BE2C (cell line): ENCODE measurements at regions not wholly inside any gene's neighbourhood (a gene's known extent, or its start where the extent isn't known, plus 50 kb on each side); places are given as distances from the start of the nearest gene placed in this dataset.

Source experiments
- DNase-seq: peaks from one replicate; pipeline ENCODE4 v3.0.0-alpha.2; 2020
- H3K27me3 ChIP-seq: fragments of 250-450 bp; sonication (Bioruptor Pico); 2 replicates; pipeline ENCODE4 v1.5.1; 2020; ENCODE audit warnings: mild to moderate bottlenecking
- H3K36me3 ChIP-seq: fragments of 250-450 bp; sonication (Bioruptor Pico); 2 replicates; pipeline ENCODE4 v1.5.1; 2020; ENCODE audit warnings: mild to moderate bottlenecking
- H3K4me1 ChIP-seq: fragments of 250-450 bp; sonication (Bioruptor Pico); 2 replicates; pipeline ENCODE4 v1.5.1; 2020
- H3K4me3 ChIP-seq: 2 replicates; pipeline ENCODE4 v1.5.1; 2011; ENCODE audit warnings: low read depth, low read length
- H3K9me3 ChIP-seq: fragments of 250-450 bp; sonication (Bioruptor Pico); 2 replicates; pipeline ENCODE4 v1.5.1; 2020
- TF ChIP-seq, protein P1 (sequence below): IDR thresholded peaks from 2 replicates; pipeline ENCODE4 v1.5.1; 2012; ENCODE audit warnings: mild to moderate bottlenecking, low read depth, low read length

DNA sequence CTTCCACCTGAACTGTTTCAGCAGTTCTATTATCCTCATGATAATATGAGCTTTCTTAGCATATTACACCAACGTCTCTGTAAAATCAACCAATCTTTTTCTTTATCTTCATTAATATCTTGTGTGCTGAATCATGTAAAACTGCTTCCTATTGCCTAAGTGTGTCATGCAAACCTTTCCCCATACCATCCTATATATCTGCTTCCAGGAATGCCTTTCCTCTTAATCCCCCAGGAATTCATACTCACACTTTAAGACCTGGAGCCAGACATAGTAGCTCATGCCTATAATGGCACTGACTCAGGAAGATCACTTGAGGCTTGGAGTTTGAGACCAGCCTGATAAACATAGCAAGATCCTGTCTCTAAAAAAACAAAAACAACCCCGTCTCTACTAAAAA is 183.9 kb downstream of the NRIP1 start:
- DNase-seq = no peak
- H3K4me1 ChIP-seq = no peaks in the 10 kb centered on the region; the same call in 1 of the 2 replicates

DNA sequence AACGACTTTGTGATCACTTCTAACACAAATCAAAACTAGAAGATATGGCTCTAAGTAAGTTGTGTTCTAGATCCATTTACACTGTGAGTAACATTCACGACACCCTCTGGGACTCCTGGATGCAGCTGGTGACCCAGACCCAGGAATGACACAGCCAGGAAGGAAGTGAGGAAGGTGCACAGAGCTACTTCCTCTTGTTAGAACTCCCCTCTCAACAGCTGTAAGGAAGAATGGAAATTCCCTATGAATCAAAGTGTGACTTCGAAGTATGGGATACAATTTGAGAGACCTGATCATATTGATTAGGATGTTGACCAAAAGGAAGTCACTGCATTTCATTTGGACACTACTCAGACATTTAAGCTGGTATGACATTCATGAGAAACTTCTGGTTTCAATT is 185.3 kb downstream of the NRIP1 start:
- H3K4me3 ChIP-seq = no peak overlapping the region
- no peak for DNase-seq
- TF ChIP-seq, protein P1, sequence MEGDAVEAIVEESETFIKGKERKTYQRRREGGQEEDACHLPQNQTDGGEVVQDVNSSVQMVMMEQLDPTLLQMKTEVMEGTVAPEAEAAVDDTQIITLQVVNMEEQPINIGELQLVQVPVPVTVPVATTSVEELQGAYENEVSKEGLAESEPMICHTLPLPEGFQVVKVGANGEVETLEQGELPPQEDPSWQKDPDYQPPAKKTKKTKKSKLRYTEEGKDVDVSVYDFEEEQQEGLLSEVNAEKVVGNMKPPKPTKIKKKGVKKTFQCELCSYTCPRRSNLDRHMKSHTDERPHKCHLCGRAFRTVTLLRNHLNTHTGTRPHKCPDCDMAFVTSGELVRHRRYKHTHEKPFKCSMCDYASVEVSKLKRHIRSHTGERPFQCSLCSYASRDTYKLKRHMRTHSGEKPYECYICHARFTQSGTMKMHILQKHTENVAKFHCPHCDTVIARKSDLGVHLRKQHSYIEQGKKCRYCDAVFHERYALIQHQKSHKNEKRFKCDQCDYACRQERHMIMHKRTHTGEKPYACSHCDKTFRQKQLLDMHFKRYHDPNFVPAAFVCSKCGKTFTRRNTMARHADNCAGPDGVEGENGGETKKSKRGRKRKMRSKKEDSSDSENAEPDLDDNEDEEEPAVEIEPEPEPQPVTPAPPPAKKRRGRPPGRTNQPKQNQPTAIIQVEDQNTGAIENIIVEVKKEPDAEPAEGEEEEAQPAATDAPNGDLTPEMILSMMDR = no peak
- H3K27me3 ChIP-seq = no peaks in the 10 kb centered on the region
- no peaks in the 10 kb centered on the region for H3K9me3 ChIP-seq
- H3K36me3 ChIP-seq = no peaks in the 10 kb centered on the region
- no peaks in the 10 kb centered on the region; the same call in 1 of the 2 replicates for H3K4me1 ChIP-seq

More for the DNA sequence above, 183.9 kb downstream of the NRIP1 start:
- TF ChIP-seq, protein P1 = no peak
- H3K4me3 ChIP-seq = no peak overlapping the region
- H3K27me3 ChIP-seq = no peaks in the 10 kb centered on the region
- no peaks in the 10 kb centered on the region for H3K36me3 ChIP-seq
- no peaks in the 10 kb centered on the region for H3K9me3 ChIP-seq

DNA sequence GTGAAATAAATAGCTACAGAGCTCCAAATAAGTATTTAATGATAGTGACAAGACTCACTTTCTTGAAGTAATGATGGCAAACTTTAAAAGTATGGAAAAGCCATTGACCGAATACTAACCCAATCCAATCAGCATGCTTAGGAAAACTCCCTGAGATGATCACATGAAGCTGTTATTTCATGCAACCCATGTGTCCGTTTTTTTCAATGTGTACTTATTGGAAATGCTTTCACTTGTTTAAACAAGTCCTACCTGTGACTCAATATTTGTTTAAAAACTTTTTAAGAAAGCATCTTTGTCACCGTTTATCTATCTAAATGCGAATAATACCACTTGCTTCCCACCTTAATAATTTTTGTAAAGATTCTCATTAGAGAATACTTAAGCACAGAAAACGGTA is 185.8 kb downstream of the NRIP1 start:
- no peaks in the 10 kb centered on the region for H3K9me3 ChIP-seq
- H3K4me1 ChIP-seq = no peaks in the 10 kb centered on the region; the same call in 1 of the 2 replicates
- no peak for DNase-seq
- TF ChIP-seq, protein P1 = no peak
- H3K36me3 ChIP-seq = no peaks in the 10 kb centered on the region
- no peaks in the 10 kb centered on the region for H3K27me3 ChIP-seq
- no peak overlapping the region for H3K4me3 ChIP-seq

DNA sequence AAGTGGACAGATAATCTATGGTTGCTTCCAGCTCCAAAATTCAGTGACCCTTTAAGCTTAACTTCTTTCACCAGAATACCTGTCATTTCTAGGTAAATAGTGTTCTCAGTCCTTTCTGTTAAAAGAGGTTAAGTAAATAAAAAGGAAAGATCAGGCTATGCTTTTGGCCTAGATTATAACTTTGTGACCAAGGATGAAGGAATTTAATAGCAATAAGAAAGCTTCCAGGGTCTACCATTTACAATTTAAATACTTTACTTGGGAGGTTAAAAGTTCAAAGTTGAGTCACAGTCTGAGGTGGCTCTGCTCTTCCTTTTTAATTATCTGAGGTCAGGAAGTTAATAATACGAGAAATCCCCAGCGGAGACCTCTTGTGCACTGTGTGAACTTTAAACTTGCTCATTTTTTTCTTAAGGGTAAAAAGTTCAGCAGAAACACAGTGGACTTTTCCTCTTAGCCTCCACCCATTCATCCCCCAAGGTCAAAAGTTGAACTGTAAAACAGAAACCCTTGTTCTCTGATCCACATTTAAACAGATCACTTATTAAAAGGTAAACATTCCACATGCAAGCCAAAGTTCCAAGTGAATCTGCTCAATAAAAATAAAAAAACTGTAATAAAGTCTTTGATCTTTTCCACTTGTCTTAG is 187.1 kb downstream of the NRIP1 start:
- no peak for DNase-seq
- Histone ChIP-seq H3K36me3 (no peaks in the 10 kb centered on the region), H3K27me3 (no peaks in the 10 kb centered on the region), H3K4me1 (no peaks in the 10 kb centered on the region; the same call in 1 of the 2 replicates), H3K4me3 (no peak overlapping the region), H3K9me3 (no peaks in the 10 kb centered on the region)
- TF ChIP-seq, protein P1 = no peak

DNA sequence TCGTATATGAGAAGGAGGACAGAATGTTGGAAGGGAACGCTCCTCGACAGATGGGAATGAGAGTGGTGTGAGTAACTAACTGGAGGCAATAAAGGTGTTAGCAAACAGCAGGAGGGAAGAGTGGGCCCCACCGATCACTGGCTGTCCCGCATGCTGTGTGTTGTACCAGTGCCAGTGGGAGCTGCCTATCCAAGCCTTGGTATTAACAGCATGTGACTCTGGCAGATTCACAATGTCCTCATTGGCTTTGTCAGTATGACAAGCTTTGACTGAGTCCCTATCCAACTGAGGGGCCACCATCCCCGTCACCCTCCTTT is 188.3 kb downstream of the NRIP1 start:
- Histone ChIP-seq H3K4me1 (no peaks in the 10 kb centered on the region; the same call in 1 of the 2 replicates), H3K36me3 (no peaks in the 10 kb centered on the region), H3K9me3 (no peaks in the 10 kb centered on the region), H3K4me3 (no peak overlapping the region), H3K27me3 (no peaks in the 10 kb centered on the region)
- no peak for DNase-seq
- TF ChIP-seq, protein P1 = no peak

DNA sequence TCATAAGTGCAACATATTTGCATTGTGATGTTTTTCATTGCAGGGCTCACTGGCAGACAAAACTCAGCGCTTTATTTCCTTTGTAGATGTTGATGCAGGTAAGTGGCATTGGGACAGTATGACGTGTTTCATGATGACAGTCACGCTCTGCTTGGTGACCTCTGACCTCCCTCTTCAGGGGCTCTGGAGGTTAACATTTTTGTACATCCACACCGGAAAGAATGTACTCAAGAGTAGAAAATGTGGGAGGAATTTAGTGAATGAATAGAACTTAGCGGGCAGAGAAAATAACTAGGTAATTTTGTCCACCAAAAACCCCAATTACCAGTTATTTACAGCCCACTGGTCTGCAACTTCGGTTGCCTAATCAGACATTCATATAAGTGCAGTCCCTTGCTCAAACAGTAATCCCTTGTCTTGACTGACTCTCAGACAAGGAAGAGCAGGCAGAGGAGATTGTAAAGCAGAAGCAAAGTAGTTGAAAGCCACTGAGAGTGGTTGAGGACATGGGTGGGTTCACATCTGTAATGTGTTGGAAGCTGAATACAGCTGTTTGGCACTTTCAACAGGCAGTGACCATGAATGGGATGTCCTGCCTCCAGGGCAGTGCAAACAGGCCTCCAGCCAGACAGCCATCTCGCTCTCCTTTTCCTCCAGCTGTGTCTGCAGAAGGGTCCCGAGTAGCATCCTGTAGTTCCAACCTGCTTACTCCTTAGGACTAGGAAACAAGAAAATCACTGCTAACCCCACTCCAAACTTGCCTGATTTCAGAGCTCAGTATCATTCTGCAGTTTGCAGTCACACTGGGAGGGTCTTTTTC is 188.9 kb downstream of the NRIP1 start:
- no peak for DNase-seq
- H3K4me3 ChIP-seq = no peak overlapping the region
- TF ChIP-seq, protein P1 = no peak
- no peaks in the 10 kb centered on the region for H3K36me3 ChIP-seq
- H3K27me3 ChIP-seq = no peaks in the 10 kb centered on the region
- H3K4me1 ChIP-seq = peaks cover under 1% of the 10 kb centered on the region
- H3K9me3 ChIP-seq = no peaks in the 10 kb centered on the region
